ENCODE measurements at regions not wholly inside any gene's neighbourhood (a gene's known extent, or its start where the extent isn't known, plus 50 kb on each side); places are given as distances from the start of the nearest gene placed in this dataset.

DNA sequence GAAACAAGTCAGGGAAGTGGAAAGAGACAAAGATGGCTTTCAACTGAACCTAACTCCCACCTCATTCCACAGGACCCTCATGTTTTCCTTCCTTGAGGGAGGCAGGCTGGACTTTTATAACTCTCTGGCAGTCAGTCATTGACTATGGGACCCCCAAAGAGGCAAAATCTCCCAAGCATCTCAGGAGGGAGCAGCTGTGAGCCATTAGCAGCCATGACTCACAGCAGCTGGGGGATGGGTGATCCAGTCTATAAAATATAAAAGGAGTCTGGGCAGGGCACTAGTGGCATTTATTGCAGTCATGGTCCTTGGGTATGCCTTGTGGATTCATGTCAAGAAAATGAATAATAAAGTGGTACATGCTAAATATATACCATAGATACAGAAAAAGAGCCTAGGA lies 387.0 kb upstream of the CHD6 start:
- TF ChIP-seq, protein P1, sequence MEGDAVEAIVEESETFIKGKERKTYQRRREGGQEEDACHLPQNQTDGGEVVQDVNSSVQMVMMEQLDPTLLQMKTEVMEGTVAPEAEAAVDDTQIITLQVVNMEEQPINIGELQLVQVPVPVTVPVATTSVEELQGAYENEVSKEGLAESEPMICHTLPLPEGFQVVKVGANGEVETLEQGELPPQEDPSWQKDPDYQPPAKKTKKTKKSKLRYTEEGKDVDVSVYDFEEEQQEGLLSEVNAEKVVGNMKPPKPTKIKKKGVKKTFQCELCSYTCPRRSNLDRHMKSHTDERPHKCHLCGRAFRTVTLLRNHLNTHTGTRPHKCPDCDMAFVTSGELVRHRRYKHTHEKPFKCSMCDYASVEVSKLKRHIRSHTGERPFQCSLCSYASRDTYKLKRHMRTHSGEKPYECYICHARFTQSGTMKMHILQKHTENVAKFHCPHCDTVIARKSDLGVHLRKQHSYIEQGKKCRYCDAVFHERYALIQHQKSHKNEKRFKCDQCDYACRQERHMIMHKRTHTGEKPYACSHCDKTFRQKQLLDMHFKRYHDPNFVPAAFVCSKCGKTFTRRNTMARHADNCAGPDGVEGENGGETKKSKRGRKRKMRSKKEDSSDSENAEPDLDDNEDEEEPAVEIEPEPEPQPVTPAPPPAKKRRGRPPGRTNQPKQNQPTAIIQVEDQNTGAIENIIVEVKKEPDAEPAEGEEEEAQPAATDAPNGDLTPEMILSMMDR (IDR thresholded peaks at IDR 0.05; ENCODE audit: insufficient read depth, low read length), result no peak
- TF ChIP-seq, protein P2, sequence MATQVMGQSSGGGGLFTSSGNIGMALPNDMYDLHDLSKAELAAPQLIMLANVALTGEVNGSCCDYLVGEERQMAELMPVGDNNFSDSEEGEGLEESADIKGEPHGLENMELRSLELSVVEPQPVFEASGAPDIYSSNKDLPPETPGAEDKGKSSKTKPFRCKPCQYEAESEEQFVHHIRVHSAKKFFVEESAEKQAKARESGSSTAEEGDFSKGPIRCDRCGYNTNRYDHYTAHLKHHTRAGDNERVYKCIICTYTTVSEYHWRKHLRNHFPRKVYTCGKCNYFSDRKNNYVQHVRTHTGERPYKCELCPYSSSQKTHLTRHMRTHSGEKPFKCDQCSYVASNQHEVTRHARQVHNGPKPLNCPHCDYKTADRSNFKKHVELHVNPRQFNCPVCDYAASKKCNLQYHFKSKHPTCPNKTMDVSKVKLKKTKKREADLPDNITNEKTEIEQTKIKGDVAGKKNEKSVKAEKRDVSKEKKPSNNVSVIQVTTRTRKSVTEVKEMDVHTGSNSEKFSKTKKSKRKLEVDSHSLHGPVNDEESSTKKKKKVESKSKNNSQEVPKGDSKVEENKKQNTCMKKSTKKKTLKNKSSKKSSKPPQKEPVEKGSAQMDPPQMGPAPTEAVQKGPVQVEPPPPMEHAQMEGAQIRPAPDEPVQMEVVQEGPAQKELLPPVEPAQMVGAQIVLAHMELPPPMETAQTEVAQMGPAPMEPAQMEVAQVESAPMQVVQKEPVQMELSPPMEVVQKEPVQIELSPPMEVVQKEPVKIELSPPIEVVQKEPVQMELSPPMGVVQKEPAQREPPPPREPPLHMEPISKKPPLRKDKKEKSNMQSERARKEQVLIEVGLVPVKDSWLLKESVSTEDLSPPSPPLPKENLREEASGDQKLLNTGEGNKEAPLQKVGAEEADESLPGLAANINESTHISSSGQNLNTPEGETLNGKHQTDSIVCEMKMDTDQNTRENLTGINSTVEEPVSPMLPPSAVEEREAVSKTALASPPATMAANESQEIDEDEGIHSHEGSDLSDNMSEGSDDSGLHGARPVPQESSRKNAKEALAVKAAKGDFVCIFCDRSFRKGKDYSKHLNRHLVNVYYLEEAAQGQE (IDR thresholded peaks at IDR 0.05; ENCODE audit: insufficient replicate concordance, low read depth), result no peak
- TF ChIP-seq POLR2AphosphoS5 (IDR thresholded peaks at IDR 0.05; ENCODE audit: low read depth) (no peak), GABPA (IDR thresholded peaks at IDR 0.05; ENCODE audit: low read depth) (no peak)

Data from HL-60 (cell line).